Neural progenitor cell (in vitro differentiated cells): ENCODE measurements at regions not wholly inside any gene's neighbourhood (a gene's known extent, or its start where the extent isn't known, plus 50 kb on each side); places are given as distances from the start of the nearest gene placed in this dataset.

Source experiments
- DNase-seq: peaks from one replicate; pipeline ENCODE4 v3.0.0-alpha.2; 2016; ENCODE audit warnings: low spot score
- H2AFZ ChIP-seq: fragments of 200-600 bp; sonication (generic); replicated peaks from 2 replicates; pipeline ENCODE4 v1.6.1; 2016; ENCODE audit warnings: antibody characterized with exemption
- H3F3A ChIP-seq: fragments of 200-600 bp; sonication (generic); 2 replicates; pipeline ENCODE4 v1.6.1; 2016; ENCODE audit warnings: antibody characterized with exemption, low read depth
- H3K27ac ChIP-seq: fragments of 200-600 bp; sonication (generic); 2 replicates; pipeline ENCODE4 v1.5.1; 2016; ENCODE audit warnings: mild to moderate bottlenecking
- H3K27me3 ChIP-seq: fragments of 200-600 bp; sonication (generic); 2 replicates; pipeline ENCODE4 v1.6.1; 2016; ENCODE audit warnings: mild to moderate bottlenecking, moderate library complexity
- H3K36me3 ChIP-seq: fragments of 200-600 bp; sonication (generic); 2 replicates; pipeline ENCODE4 v1.5.1; 2016
- H3K4me1 ChIP-seq: fragments of 200-600 bp; sonication (generic); 2 replicates; pipeline ENCODE4 v1.6.1; 2016; ENCODE audit warnings: mixed run types
- H3K4me2 ChIP-seq: fragments of 200-600 bp; sonication (generic); 2 replicates; pipeline ENCODE4 v1.6.1; 2016
- H3K4me3 ChIP-seq: fragments of 200-600 bp; sonication (generic); 2 replicates; pipeline ENCODE4 v1.5.1; 2016
- H3K79me2 ChIP-seq: fragments of 200-600 bp; sonication (generic); 2 replicates; pipeline ENCODE4 v1.6.1; 2016; ENCODE audit warnings: low read depth
- H3K9ac ChIP-seq: fragments of 200-600 bp; sonication (generic); 2 replicates; pipeline ENCODE4 v1.6.1; 2016
- H3K9me3 ChIP-seq: fragments of 200-600 bp; sonication (generic); 2 replicates; pipeline ENCODE4 v1.5.1; 2016; ENCODE audit warnings: low read depth
- H4K20me1 ChIP-seq: fragments of 200-600 bp; sonication (generic); 2 replicates; pipeline ENCODE4 v1.6.1; 2016; ENCODE audit warnings: low read depth
- H3K27ac Mint-ChIP-seq: 3 replicates; pipeline ENCODE4 v1.8.0; 2021; ENCODE audit warnings: mixed read lengths
- H3K27me3 Mint-ChIP-seq: 2 replicates; pipeline ENCODE4 v1.8.0; 2022; ENCODE audit warnings: low read depth, mild to moderate bottlenecking, inconsistent platforms, moderate library complexity, mixed read lengths; ENCODE audit not compliant: insufficient read depth
- H3K36me3 Mint-ChIP-seq: 3 replicates; pipeline ENCODE4 v1.8.0; 2021; ENCODE audit warnings: mixed read lengths
- H3K4me1 Mint-ChIP-seq: 3 replicates; pipeline ENCODE4 v1.8.0; 2021; ENCODE audit warnings: mixed read lengths
- H3K4me3 Mint-ChIP-seq: 3 replicates; pipeline ENCODE4 v1.8.0; 2021; ENCODE audit warnings: mild to moderate bottlenecking, moderate library complexity, mixed read lengths
- H3K9me3 Mint-ChIP-seq: 3 replicates; pipeline ENCODE4 v1.8.0; 2020; ENCODE audit warnings: mixed read lengths
- CTCF ChIP-seq: fragments of 200-600 bp; sonication (generic); IDR thresholded peaks from 2 replicates; pipeline ENCODE4 v1.5.1; 2017; ENCODE audit warnings: antibody characterized with exemption, mild to moderate bottlenecking
- EZH2 ChIP-seq: fragments of 200-600 bp; sonication (generic); IDR thresholded peaks from 2 replicates; pipeline ENCODE4 v1.6.1; 2017; ENCODE audit warnings: antibody characterized with exemption, mild to moderate bottlenecking, moderate library complexity
- EZH2phosphoT487 ChIP-seq: fragments of 200-600 bp; sonication (generic); IDR thresholded peaks from 2 replicates; pipeline ENCODE4 v1.6.1; 2017; ENCODE audit warnings: antibody characterized with exemption

- peaks cover 9% of the 10 kb centered on the region for H3F3A ChIP-seq
- H3K4me1 Mint-ChIP-seq: peaks cover 62% of the 10 kb centered on the region
These were observed 80.9 kb downstream of the DAD1 start for GRCh38 chr14:22508150-22508457.

GRCh38 chr14:22506778-22507351, 82.2 kb downstream of the DAD1 start:
- Histone ChIP-seq H4K20me1 (no peaks in the 10 kb centered on the region), H3F3A (peaks cover 9% of the 10 kb centered on the region), H3K27ac (no peak overlapping the region), H3K36me3 (no peaks in the 10 kb centered on the region), H3K79me2 (no peaks in the 10 kb centered on the region), H3K4me3 (no peak overlapping the region), H3K4me1 (peaks cover 27% of the 10 kb centered on the region), H3K9ac (no peak overlapping the region), H3K27me3 (no peaks in the 10 kb centered on the region), H3K9me3 (no peaks in the 10 kb centered on the region), H3K4me2 (no peak overlapping the region), H2AFZ (no peak overlapping the region)
- H3K4me1 Mint-ChIP-seq: peaks cover 56% of the 10 kb centered on the region
- H3K27ac Mint-ChIP-seq: no peak overlapping the region
- no peak for DNase-seq
- no peaks in the 10 kb centered on the region for H3K9me3 Mint-ChIP-seq
- H3K27me3 Mint-ChIP-seq: peaks cover 4% of the 10 kb centered on the region
- TF ChIP-seq CTCF (no peak), EZH2phosphoT487 (no peak), EZH2 (no peak)
- no peak overlapping the region for H3K4me3 Mint-ChIP-seq
- no peaks in the 10 kb centered on the region for H3K36me3 Mint-ChIP-seq

More at GRCh38 chr14:22508150-22508457, 80.9 kb downstream of the DAD1 start:
- no peaks in the 10 kb centered on the region for H3K9me3 ChIP-seq
- no peak for DNase-seq
- no peaks in the 10 kb centered on the region for H4K20me1 ChIP-seq
- no peaks in the 10 kb centered on the region for H3K36me3 Mint-ChIP-seq
- H3K27ac ChIP-seq: no peak overlapping the region
- H3K79me2 ChIP-seq: no peaks in the 10 kb centered on the region
- TF ChIP-seq CTCF: no peak
- H2AFZ ChIP-seq: no peak overlapping the region
- peaks cover 4% of the 10 kb centered on the region for H3K27me3 Mint-ChIP-seq
- H3K9me3 Mint-ChIP-seq: no peaks in the 10 kb centered on the region
- peaks cover 28% of the 10 kb centered on the region for H3K4me1 ChIP-seq
- H3K36me3 ChIP-seq: no peaks in the 10 kb centered on the region
- H3K27ac Mint-ChIP-seq: peak overlapping the region; percentile 61
- H3K4me2 ChIP-seq: no peak overlapping the region
- no peak overlapping the region for H3K4me3 ChIP-seq
- no peak overlapping the region for H3K9ac ChIP-seq
- H3K4me3 Mint-ChIP-seq: no peak overlapping the region
- no peaks in the 10 kb centered on the region for H3K27me3 ChIP-seq

- TF ChIP-seq CTCF (no peak), EZH2phosphoT487 (no peak), EZH2 (no peak)
- H3K79me2 ChIP-seq: no peaks in the 10 kb centered on the region
- H4K20me1 ChIP-seq: no peaks in the 10 kb centered on the region
- peak overlapping the region; percentile 63 for H2AFZ ChIP-seq
- Mint-ChIP-seq H3K9me3 (no peaks in the 10 kb centered on the region), H3K36me3 (no peaks in the 10 kb centered on the region), H3K4me1 (peaks cover 56% of the 10 kb centered on the region), H3K27ac (peak overlapping the region; percentile 34), H3K27me3 (peaks cover 4% of the 10 kb centered on the region), H3K4me3 (peak overlapping the region; percentile 14)
- H3K4me2 ChIP-seq: no peak overlapping the region
- DNase-seq: no peak
- H3F3A ChIP-seq: peaks cover 9% of the 10 kb centered on the region
- no peak overlapping the region for H3K9ac ChIP-seq
- no peak overlapping the region for H3K4me3 ChIP-seq
- H3K27me3 ChIP-seq: no peaks in the 10 kb centered on the region
- no peaks in the 10 kb centered on the region for H3K36me3 ChIP-seq
- peaks cover 27% of the 10 kb centered on the region for H3K4me1 ChIP-seq
- H3K9me3 ChIP-seq: no peaks in the 10 kb centered on the region
- no peak overlapping the region for H3K27ac ChIP-seq
These were observed 82.7 kb downstream of the DAD1 start for GRCh38 chr14:22506378-22506710.
